ENCODE measurements at regions not wholly inside any gene's neighbourhood (a gene's known extent, or its start where the extent isn't known, plus 50 kb on each side); places are given as distances from the start of the nearest gene placed in this dataset.

DNA sequence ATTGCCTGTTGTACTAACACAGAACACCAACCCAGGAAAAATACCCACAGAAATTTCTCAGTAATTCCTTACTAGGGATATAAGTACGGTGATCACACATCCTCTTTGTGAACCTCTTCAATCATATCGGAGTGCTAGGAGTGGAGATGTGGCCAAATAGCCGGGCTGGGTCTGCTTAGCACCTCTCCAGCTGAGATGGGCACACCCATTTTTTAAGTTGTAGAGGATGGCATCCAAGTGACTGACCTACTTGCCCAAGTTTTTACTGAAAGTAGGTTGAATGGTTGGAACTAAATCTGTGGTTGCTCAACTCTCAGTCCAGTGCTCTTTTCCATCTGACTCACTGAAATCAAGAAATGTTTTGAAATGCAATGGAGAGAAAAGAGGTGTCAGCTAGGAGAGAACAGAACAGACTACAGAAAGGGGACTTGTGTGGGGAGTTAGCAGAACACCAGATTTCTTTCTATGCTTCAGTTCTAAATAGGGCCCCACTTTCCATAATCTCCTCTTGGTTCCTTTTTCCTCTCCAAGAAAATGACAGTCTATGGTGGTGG, 68.7 kb upstream of the FSHR start:
- Histone ChIP-seq H3K18ac (ENCODE audit: insufficient read length, low read depth, low read length) (no peak overlapping the region), H3K27ac (ENCODE audit: insufficient read length, low read depth, low read length) (no peak overlapping the region), H3K79me2 (ENCODE audit: insufficient read depth, low read length) (no peaks in the 10 kb centered on the region), H3K23ac (ENCODE audit: insufficient read length, low read depth, low read length) (no peak overlapping the region), H4K8ac (replicated peaks; ENCODE audit: insufficient read length, low read depth, low read length) (no peak overlapping the region), H4K5ac (ENCODE audit: insufficient read length, low read depth, low read length) (no peak overlapping the region), H3K4me1 (ENCODE audit: insufficient read depth, low read length) (no peaks in the 10 kb centered on the region; the same call in 1 of the 2 replicates), H3K4me2 (ENCODE audit: insufficient read depth, insufficient read length, low read length) (no peak overlapping the region), H2BK120ac (ENCODE audit: low read depth, low read length, poor library complexity, severe bottlenecking) (no peak overlapping the region), H3K9ac (ENCODE audit: extremely low read depth, insufficient read length, low read length) (no peak overlapping the region), H3K9me3 (ENCODE audit: control insufficient read depth, low read depth, low read length) (no peaks in the 10 kb centered on the region), H3K79me1 (ENCODE audit: insufficient read depth, low read depth, low read length, poor library complexity, severe bottlenecking) (no peaks in the 10 kb centered on the region), H2AK5ac (ENCODE audit: insufficient read length, low read length) (no peak overlapping the region), H3K56ac (ENCODE audit: insufficient read length, low read depth, low read length) (no peak overlapping the region), H3K27me3 (ENCODE audit: insufficient read depth, low read length) (no peaks in the 10 kb centered on the region), H3K4ac (ENCODE audit: low read depth, low read length) (no peak overlapping the region), H2BK12ac (ENCODE audit: insufficient read length, low read depth, low read length) (no peak overlapping the region), H2BK15ac (ENCODE audit: low read depth, low read length) (no peak overlapping the region), H2BK20ac (ENCODE audit: low read depth, low read length, poor library complexity, severe bottlenecking) (no peak overlapping the region), H2AFZ (ENCODE audit: low read length) (no peak overlapping the region), H2BK5ac (ENCODE audit: insufficient read length, low read length) (no peak overlapping the region), H3T11ph (ENCODE audit: low read length) (no peak overlapping the region), H4K91ac (ENCODE audit: insufficient read length, low read depth, low read length) (no peak overlapping the region), H3K23me2 (ENCODE audit: insufficient read length, low read depth, low read length, poor library complexity, severe bottlenecking) (no peaks in the 10 kb centered on the region), H3K14ac (ENCODE audit: insufficient read depth, low read length) (no peak overlapping the region), H4K20me1 (ENCODE audit: control insufficient read depth, insufficient read depth, insufficient read length) (no peaks in the 10 kb centered on the region)
- Mint-ChIP-seq H3K9me3 (no peaks in the 10 kb centered on the region), H3K4me3 (no peak overlapping the region), H3K4me1 (peaks cover 11 to 12% of the 10 kb centered on the region in 2 experiments), H3K27me3 (ENCODE audit: low read depth) (no peaks in the 10 kb centered on the region), H3K27ac (no peak overlapping the region), H3K36me3 (ENCODE audit: insufficient read depth in 1 of 3, low read depth in 3 of 3) (no peaks in the 10 kb centered on the region)
- WGBS (ENCODE audit: extremely low coverage, insufficient read length, low lambda C conversion rate) = no CpG with 5 or more reads among the region's 3 CpGs
- TF ChIP-seq, protein P1, sequence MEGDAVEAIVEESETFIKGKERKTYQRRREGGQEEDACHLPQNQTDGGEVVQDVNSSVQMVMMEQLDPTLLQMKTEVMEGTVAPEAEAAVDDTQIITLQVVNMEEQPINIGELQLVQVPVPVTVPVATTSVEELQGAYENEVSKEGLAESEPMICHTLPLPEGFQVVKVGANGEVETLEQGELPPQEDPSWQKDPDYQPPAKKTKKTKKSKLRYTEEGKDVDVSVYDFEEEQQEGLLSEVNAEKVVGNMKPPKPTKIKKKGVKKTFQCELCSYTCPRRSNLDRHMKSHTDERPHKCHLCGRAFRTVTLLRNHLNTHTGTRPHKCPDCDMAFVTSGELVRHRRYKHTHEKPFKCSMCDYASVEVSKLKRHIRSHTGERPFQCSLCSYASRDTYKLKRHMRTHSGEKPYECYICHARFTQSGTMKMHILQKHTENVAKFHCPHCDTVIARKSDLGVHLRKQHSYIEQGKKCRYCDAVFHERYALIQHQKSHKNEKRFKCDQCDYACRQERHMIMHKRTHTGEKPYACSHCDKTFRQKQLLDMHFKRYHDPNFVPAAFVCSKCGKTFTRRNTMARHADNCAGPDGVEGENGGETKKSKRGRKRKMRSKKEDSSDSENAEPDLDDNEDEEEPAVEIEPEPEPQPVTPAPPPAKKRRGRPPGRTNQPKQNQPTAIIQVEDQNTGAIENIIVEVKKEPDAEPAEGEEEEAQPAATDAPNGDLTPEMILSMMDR (conservative IDR thresholded peaks at IDR 0.05) = no peak
- no peak for DNase-seq
